Astrocyte of the cerebellum (primary cell): ENCODE measurements at regions not wholly inside any gene's neighbourhood (a gene's known extent, or its start where the extent isn't known, plus 50 kb on each side); places are given as distances from the start of the nearest gene placed in this dataset.

Experiments used
- DNase-seq: peaks from one replicate; pipeline ENCODE4 v3.0.0-alpha.2; 2011; ENCODE audit warnings: low read depth
- H3K4me3 ChIP-seq: 2 replicates; pipeline ENCODE4 v1.5.1; 2011; ENCODE audit warnings: mild to moderate bottlenecking, low read depth, low read length, moderate library complexity
- CTCF ChIP-seq: IDR thresholded peaks from 2 replicates; pipeline ENCODE4 v1.5.1; 2012; ENCODE audit warnings: low read length, low read depth, moderate library complexity, mild to moderate bottlenecking; ENCODE audit errors: missing control alignments
- in situ Hi-C: cut with HindIII; loops from 2 replicates; pipeline ENCODE4 v1.10.0; 2017; ENCODE audit warnings: low sequenced_read_pairs

GRCh38 chr1:59071876-59072582 lies 224.9 kb upstream of the FGGY start:
- DNase-seq: no peak
- no peak for TF ChIP-seq CTCF
- H3K4me3 ChIP-seq: no peak overlapping the region
- in situ Hi-C loops: no loop called here

GRCh38 chr1:59072583-59072947 lies 224.3 kb upstream of the FGGY start:
- no peak overlapping the region for H3K4me3 ChIP-seq
- in situ Hi-C loops: no loop called here
- no peak for TF ChIP-seq CTCF
- DNase-seq: no peak

GRCh38 chr1:59074598-59074997 lies 222.3 kb upstream of the FGGY start:
- in situ Hi-C loops: no loop called here
- no peak overlapping the region for H3K4me3 ChIP-seq
- DNase-seq: no peak
- TF ChIP-seq CTCF: no peak

- TF ChIP-seq CTCF: no peak
- no peak overlapping the region for H3K4me3 ChIP-seq
- in situ Hi-C loops: no loop called here
- DNase-seq: no peak
Observed at GRCh38 chr1:59075021-59075420, 221.9 kb upstream of the FGGY start.

GRCh38 chr1:59076612-59077011 lies 220.3 kb upstream of the FGGY start:
- in situ Hi-C loops: no loop called here
- no peak overlapping the region for H3K4me3 ChIP-seq
- peak; percentile 28 for TF ChIP-seq CTCF
- no peak for DNase-seq

GRCh38 chr1:59077466-59078069 lies 219.3 kb upstream of the FGGY start:
- DNase-seq: no peak
- in situ Hi-C loops: no loop called here
- TF ChIP-seq CTCF: no peak
- H3K4me3 ChIP-seq: no peak overlapping the region
